ENCODE measurements at regions not wholly inside any gene's neighbourhood (a gene's known extent, or its start where the extent isn't known, plus 50 kb on each side); places are given as distances from the start of the nearest gene placed in this dataset.
A peak's percentile ranks its signal among the peaks of the same experiment; 100 is the strongest.

- DNase-seq: no peak
These were observed 109.5 kb upstream of the PFN2 start for GRCh38 chr3:150080058-150080730.

GRCh38 chr3:150079029-150079739 is 108.5 kb upstream of the PFN2 start:
- DNase-seq: no peak

DNA sequence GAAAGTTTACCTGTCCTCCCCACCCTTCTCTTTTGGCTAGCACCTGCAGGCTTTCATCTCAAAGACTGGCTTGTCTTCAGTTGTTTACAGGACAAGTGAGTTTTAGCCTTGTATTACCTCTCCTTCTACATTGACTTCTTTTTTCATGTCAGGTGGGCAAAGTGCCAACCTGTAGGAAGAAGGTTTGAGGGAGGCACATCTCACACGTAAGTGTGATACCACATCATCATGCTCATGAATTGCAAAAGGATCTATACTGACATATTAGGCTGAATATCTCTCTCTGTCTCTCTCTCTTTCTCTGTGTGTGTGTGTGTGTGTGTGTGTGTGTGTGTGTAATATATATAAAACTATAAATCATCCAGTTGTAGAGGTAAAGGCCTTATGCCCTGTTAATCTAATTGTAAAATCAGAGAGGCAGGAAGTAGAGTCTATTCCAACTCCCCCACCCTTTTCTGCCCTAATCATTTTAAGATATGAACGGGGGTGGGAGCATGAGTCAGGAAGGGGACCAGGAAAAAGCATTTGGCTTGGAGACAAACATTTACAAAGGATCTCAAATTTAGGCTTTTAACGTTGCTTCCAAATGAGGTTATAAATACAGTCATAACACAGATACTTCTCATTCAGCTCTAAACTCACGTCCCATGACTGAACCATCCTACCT is 107.0 kb upstream of the PFN2 start:
- DNase-seq: no peak

DNA sequence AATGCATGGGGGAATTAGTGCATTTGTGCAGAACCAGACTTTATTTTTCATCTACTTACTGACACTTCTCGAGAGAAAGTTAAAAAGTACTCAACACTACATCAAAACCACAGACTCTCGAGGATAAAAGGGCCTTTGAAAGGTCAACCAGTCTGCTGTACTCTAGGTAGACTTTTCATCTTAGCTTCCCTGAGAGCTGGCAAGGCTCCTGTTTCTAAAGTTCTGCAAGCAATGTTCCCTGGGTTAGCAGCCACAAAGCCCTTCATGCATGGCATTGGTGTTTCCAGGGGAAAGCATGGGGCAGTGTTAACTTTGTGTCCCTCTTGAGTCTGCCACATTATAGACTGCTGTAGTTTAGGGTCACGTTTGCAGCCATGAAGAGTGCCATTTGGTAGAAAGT is 106.4 kb upstream of the PFN2 start:
- DNase-seq: no peak

- no peak for DNase-seq
These were observed 105.7 kb upstream of the PFN2 start for GRCh38 chr3:150076443-150076842.

- DNase-seq: no peak
These were observed 104.7 kb upstream of the PFN2 start for GRCh38 chr3:150075417-150075865.

DNA sequence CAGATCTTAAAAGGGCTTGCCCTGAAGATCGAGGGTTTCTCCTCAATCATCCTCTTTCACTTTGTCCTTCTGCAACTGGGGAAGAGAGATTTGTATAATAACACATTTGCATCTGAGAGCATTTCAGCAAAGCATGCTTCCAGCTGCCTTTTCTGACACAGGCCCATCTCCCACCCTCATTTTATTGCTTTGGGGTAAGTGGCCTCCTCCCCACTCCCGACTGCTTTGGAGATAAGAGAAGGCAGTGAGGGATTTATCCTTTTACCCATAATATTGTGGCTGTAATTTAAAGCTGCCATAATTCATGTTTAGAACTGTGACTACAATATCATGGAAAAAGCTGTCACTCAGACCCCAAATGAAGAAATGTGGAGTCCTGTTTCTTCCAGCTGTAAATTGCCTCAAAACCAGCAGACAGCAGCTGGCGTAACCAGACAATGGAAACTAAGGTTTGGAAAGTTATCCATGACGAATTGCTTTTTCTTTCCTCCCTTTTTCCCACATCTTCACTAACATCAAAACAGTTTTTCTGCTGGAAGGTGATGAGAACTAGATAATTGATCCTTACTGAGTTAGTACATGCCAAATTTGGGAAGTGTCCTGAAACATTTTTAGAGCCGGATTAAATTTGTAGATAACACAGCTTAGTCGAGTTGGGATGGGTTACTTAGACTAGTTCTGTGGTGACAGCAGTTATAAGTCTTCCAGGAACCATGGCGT is 104.2 kb upstream of the PFN2 start:
- no peak for DNase-seq

- no peak for DNase-seq
These were observed 103.6 kb upstream of the PFN2 start for GRCh38 chr3:150074277-150074676.

- no peak for DNase-seq
These were observed 102.8 kb upstream of the PFN2 start for GRCh38 chr3:150073513-150073912.

DNA sequence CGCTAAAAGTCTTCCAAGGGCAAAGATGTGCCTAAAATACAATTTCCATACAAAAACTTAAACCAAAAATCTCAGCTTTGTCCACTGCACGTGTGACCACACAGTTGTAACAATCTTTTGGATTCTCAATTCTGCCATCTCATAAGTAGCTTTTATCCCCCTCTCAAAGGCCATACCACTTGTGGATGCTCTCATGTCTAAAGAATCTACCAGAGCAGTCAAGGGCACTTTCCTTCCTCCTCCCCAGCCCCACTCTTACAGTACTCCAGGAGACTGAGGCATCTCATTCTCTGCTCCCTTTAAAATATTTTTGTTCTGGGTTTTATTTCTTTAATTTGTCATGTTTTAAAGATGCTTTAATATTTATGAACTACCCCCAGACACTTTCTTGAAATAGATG is 102.3 kb upstream of the PFN2 start:
- DNase-seq: no peak

- DNase-seq: no peak
These were observed 101.9 kb upstream of the PFN2 start for GRCh38 chr3:150072576-150072975.

DNA sequence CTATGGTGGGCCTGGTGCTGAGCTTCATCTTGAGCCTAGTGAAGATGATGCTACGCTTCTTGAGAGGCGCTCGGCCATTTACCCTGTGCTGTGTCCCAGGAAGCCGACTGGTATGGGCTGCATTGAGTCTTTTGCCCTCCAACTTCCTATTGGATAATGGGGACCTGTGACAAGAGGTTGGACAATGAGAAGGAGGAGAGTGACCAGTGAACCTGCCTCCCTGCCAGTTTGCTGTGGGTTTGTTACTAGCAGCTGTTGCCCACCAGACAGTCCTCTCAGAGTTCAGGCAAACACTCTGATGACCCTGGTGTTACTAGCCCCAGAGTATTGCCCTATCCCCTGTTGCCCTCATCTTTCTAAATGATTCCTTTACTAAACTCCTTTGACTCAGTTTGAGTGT is 99.6 kb upstream of the PFN2 start:
- no peak for DNase-seq

DNA sequence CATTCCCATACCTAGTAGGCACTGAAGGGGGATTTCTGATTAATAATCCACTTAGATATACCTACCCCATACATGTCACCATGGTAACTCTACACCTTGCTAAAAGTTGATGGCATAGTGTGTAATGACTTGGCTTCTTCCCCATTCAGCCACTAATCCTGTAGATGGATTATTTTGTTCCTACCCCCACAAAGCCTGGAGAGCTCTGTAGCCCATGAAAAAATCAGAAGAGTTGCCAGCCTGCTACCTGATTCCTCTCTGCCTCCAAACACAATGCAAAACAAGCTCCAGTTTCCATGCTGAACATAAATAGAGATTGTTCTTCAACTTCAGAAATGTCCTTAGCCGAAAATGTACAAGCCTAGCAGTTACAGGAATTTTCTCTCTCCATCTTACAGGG is 98.9 kb upstream of the PFN2 start:
- no peak for DNase-seq

DNA sequence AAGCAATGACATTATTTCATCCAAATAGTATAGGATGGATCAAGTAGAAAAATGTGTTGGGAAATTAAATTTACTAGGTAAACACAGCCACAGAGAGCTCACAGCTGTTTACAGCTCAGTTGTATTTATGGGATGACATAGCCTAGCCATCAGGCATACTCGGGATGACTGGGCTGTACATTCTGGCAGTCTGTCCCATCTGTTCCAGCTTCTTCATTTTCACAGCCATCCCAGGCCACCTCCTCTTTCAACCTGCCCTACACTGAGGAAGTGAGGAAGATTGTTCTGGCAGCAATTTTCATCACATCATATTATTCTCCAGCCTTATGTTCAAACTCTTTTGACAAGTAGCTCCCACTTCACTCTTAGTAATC is 98.4 kb upstream of the PFN2 start:
- no peak for DNase-seq

DNA sequence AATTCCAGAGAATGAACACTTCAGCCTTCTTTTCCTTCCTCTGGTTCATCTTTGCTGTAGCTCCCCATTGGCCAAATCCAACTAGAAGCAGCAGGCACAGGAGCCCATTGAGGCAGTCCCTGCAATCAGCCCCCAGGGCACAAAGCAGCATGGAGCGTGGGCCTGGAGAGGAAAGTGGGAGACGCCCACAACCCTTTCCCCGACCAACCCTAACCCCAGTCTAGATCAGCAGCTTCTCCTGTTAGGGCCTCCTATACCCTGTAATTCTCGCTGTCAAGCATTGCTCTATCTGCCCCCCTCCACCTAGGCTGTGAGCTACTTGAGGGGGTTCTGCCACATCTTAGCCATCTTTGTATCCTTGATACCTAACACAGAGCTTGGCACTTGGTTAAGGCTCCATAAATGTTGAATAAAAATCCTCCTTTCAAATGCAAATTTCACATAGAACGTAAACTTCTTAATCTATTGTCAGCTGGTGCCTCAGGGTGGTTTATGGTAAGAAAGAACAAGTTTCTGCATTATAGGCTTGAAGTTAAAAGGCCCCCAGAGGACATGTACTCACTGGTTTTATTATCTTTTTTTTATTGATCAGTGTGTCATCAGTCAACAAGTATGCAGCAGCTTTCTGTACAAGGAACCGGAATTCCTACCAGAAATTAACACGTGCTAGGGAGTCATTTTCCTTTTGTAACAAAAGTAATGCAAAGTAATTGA is 97.9 kb upstream of the PFN2 start:
- no peak for DNase-seq

GRCh38 chr3:150067561-150067960 is 96.9 kb upstream of the PFN2 start:
- DNase-seq: no peak

GRCh38 chr3:150064971-150065370 is 94.3 kb upstream of the PFN2 start:
- DNase-seq: no peak

- no peak for DNase-seq
These were observed 92.5 kb upstream of the PFN2 start for GRCh38 chr3:150063237-150063636.

DNA sequence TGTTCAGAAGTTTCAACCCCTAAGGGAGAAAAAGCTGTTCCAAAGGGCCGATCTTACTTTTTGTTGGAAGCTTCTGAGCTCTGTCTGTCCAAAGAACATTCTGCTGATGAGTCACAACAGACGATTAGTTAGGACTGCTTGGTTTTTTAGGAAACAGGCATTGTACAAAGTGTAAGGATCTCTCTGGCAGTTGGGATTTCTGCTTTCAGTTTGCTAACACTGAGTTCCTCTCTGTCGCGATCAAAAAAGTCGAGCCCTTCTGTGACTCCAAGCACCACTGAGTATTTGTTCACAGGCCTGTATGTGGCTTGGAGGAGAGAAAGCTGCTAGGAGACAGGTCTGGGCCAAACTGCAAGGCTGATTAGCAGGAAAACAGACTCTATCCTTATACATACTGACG is 91.8 kb upstream of the PFN2 start:
- no peak for DNase-seq

- no peak for DNase-seq
These were observed 90.8 kb upstream of the PFN2 start for GRCh38 chr3:150061288-150062024.

DNA sequence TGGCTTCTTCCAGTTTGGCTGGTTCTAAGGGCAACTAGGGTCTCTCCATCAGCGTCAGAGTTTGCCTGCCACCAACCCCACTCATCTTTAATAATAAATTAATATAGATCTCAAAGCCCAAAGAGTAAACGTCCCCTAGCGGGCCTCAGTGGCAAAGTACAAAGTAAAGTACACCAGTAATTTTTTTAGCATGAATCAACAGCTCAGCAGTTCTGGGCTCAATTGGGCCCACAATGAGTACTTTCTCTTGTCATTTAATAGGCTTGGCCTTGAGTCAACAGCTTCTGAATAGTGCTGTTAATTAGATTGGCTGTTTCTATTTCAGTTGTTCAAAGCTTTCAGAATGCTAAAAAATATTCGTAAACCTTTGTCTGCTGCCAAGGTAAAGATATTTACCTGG is 89.0 kb upstream of the PFN2 start:
- DNase-seq: peak; percentile 87

- no peak for DNase-seq
These were observed 88.5 kb upstream of the PFN2 start for GRCh38 chr3:150059241-150059640.
